GM12878 (cell line): ENCODE measurements at regions not wholly inside any gene's neighbourhood (a gene's known extent, or its start where the extent isn't known, plus 50 kb on each side); places are given as distances from the start of the nearest gene placed in this dataset.

ENCODE experiments used
- ATAC-seq: fragments of 200-7000 bp; cut with Tn5 transposase; 3 replicates; pipeline ENCODE4 v1.9.1; 2020; ENCODE audit warnings: mild to moderate bottlenecking, moderate library complexity
- BruUV-seq: library from RNA; stranded (reverse); fragments of 400-500 nt; replicated peaks from 2 replicates; lab custom pipeline; 2021; lab: Mats Ljungman, UMichigan
- CTCF ChIA-PET: fragments of 300-600 bp; sonication (Branson Sonifier 250); formaldehyde crosslinking; extraction: SDS; loops from one replicate; lab custom pipeline; 2021; ENCODE audit warnings: inconsistent platforms; lab: Yijun Ruan, JAX
- POLR2A ChIA-PET: fragments of 350-600 bp; formaldehyde crosslinking; extraction: SDS; loops from one replicate; lab custom pipeline; 2021; ENCODE audit warnings: inconsistent platforms; lab: Charles Lee
- RAD21 ChIA-PET: fragments of 300-600 bp; sonication (Branson Sonifier 250); formaldehyde crosslinking; loops from one replicate; lab custom pipeline; 2023; ENCODE audit warnings: antibody characterized with exemption; ENCODE audit not compliant: unreplicated experiment; lab: Charles Lee
- SMC1A ChIA-PET: fragments of 300-600 bp; sonication (Branson Sonifier 250); formaldehyde crosslinking; loops from one replicate; lab custom pipeline; 2023; ENCODE audit not compliant: unreplicated experiment, uncharacterized antibody; lab: Charles Lee
- DNase-seq: peaks from one replicate; pipeline ENCODE4 v3.0.0-alpha.2; 2011; ENCODE audit warnings: low read depth, low spot score
- FAIRE-seq: peaks from 3 replicates; lab custom pipeline; 2011; peaks lifted over from hg19 to GRCh38; lab: Jason Lieb, UNC
- H2AFZ ChIP-seq: 2 replicates; pipeline ENCODE4 v1.6.0; 2011; ENCODE audit warnings: low read depth, low read length, control low read depth; ENCODE audit not compliant: control insufficient read depth
- H3K27ac ChIP-seq: 2 replicates; pipeline ENCODE4 v1.5.1; 2011; ENCODE audit warnings: control low read depth; ENCODE audit not compliant: control insufficient read depth, insufficient read depth
- H3K27me3 ChIP-seq, 2 experiments: replicated peaks in 1 of 2; 2 replicates each; pipeline versions ENCODE4 v1.6.0 to v1.6.1; 2011; ENCODE audit warnings: low read length in 1 of 2; ENCODE audit not compliant: control insufficient read depth in 2 of 2, insufficient read depth in 2 of 2
- H3K36me3 ChIP-seq, 2 experiments: 2 replicates each; pipeline ENCODE4 v1.5.1; 2011; ENCODE audit warnings: low read length in 1 of 2; ENCODE audit not compliant: control insufficient read depth in 2 of 2, insufficient read depth in 2 of 2
- H3K4me1 ChIP-seq: 2 replicates; pipeline ENCODE4 v1.6.1; 2011; ENCODE audit warnings: mild to moderate bottlenecking, low read length, moderate library complexity, mixed read lengths; ENCODE audit not compliant: control insufficient read depth, insufficient read depth
- H3K4me2 ChIP-seq: 2 replicates; pipeline ENCODE4 v1.6.0; 2011; ENCODE audit warnings: control low read depth; ENCODE audit not compliant: control insufficient read depth, insufficient read depth
- H3K4me3 ChIP-seq: fragments of 200-600 bp; sonication (generic); 2 replicates; pipeline ENCODE4 v1.5.1; 2016
- H3K79me2 ChIP-seq: 2 replicates; pipeline ENCODE4 v1.6.0; 2011; ENCODE audit warnings: low read length; ENCODE audit not compliant: control insufficient read depth, insufficient read depth
- H3K9ac ChIP-seq: 2 replicates; pipeline ENCODE4 v1.8.0; 2011; ENCODE audit warnings: low read length, control low read depth, mixed read lengths; ENCODE audit not compliant: control insufficient read depth, insufficient read depth
- H3K9me3 ChIP-seq: replicated peaks from 3 replicates; pipeline ENCODE4 v1.5.1; 2011; ENCODE audit warnings: mild to moderate bottlenecking, low read length; ENCODE audit not compliant: control insufficient read depth, insufficient read depth
- H4K20me1 ChIP-seq: 2 replicates; pipeline ENCODE4 v1.6.0; 2011; ENCODE audit not compliant: control insufficient read depth, insufficient read depth
- BACH1 ChIP-seq: fragments of 450-650 bp; IDR thresholded peaks from 2 replicates; pipeline ENCODE4 v1.6.1; 2017; ENCODE audit warnings: mild to moderate bottlenecking, borderline replicate concordance
- CUX1 ChIP-seq: IDR thresholded peaks from 2 replicates; pipeline ENCODE4 v1.6.1; 2012; ENCODE audit warnings: improper control_type of control experiment, low read depth, low read length; ENCODE audit not compliant: insufficient replicate concordance
- ETV6 ChIP-seq, 2 experiments: fragments of 450-650 bp in 1 of 2; IDR thresholded peaks in 1 of 2; conservative IDR thresholded peaks in 1 of 2; 2 replicates each; pipeline ENCODE4 v1.6.1; 2014; ENCODE audit warnings: antibody characterized with exemption in 1 of 2, borderline replicate concordance in 1 of 2, low read depth in 1 of 2, mild to moderate bottlenecking in 1 of 2, moderate library complexity in 1 of 2
- LARP7 ChIP-seq: fragments of 450-650 bp; IDR thresholded peaks from 2 replicates; pipeline ENCODE4 v1.6.1; 2017; ENCODE audit warnings: mild to moderate bottlenecking
- NFXL1 ChIP-seq: fragments of 450-650 bp; IDR thresholded peaks from 2 replicates; pipeline ENCODE4 v1.6.1; 2017; ENCODE audit warnings: antibody characterized with exemption, mild to moderate bottlenecking, borderline replicate concordance
- PML ChIP-seq: IDR thresholded peaks from 2 replicates; pipeline ENCODE4 v1.6.1; 2012; ENCODE audit warnings: low read length, inconsistent platforms
- POLR2A ChIP-seq: IDR thresholded peaks from 2 replicates; pipeline ENCODE4 v1.6.1; 2011; ENCODE audit warnings: low read depth, mild to moderate bottlenecking, low read length
- STAT3 ChIP-seq: IDR thresholded peaks from 2 replicates; pipeline ENCODE4 v1.6.1; 2011; ENCODE audit warnings: low read depth, low read length, improper control_type of control experiment
- WGBS: methylation state at CpG from one replicate; pipeline ENCODE4 v1.1.6; 2016; ENCODE audit warnings: low lambda C conversion rate; ENCODE audit not compliant: insufficient replicate concordance, insufficient coverage; ENCODE audit errors: missing lambda C conversion rate; 5-methylcytosine and 5-hydroxymethylcytosine counted together
- in situ Hi-C: fragments of 300-500 bp; cut with MboI; formaldehyde crosslinking; loops from 9 replicates; pipeline ENCODE4 v1.14.3; 2018; ENCODE audit warnings: mixed read lengths
- intact Hi-C: fragments of 100-400 bp; cut with micrococcal nuclease; formaldehyde crosslinking; loops from one replicate; pipeline ENCODE4 v1.14.2; 2022; ENCODE audit not compliant: unreplicated experiment
- TF ChIP-seq, protein P1 (sequence below): IDR thresholded peaks from 2 replicates; pipeline ENCODE4 v1.6.1; 2012; ENCODE audit warnings: low read depth, low read length, improper control_type of control experiment
- TF ChIP-seq, protein P2 (sequence below): fragments of 150-350 bp; IDR thresholded peaks from 2 replicates; pipeline ENCODE4 v1.6.1; 2016; ENCODE audit warnings: low read depth, low read length
- TF ChIP-seq, protein P3 (sequence below): IDR thresholded peaks from 2 replicates; pipeline ENCODE4 v1.6.1; 2011; ENCODE audit warnings: low read depth, mild to moderate bottlenecking, low read length, moderate library complexity, borderline replicate concordance; ENCODE audit errors: extremely low read depth

DNA sequence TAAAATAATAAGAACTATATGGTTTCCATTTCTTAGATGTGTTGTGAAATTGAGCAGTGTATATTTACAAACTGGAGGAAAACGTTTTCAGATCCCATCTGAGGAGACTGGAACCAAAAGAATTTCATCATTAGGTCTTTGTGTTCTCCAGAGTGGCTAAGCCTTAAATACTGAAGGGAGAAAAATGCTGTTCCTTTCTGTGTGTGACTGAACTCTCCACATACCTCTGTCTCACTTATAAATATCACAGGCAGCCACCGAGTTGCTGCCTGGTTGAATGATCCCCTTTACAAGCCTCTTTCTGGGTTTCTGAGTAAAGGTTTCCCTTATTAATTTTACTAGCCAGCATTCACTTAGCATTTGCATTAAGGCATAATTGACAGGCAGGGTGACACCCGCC lies 913.9 kb upstream of the NR2F2 start (continued):
- no peak for TF ChIP-seq CUX1
- TF ChIP-seq, all 136 proteins: peak for 2

- Histone ChIP-seq H2AFZ (no peak overlapping the region), H3K4me3 (no peak overlapping the region), H4K20me1 (no peaks in the 10 kb centered on the region), H3K27me3 (no peaks in the 10 kb centered on the region), H3K27ac (no peak overlapping the region), H3K9me3 (no peaks in the 10 kb centered on the region; the same call in 2 of the 3 replicates), H3K36me3 (no peaks in the 10 kb centered on the region), H3K4me1 (no peaks in the 10 kb centered on the region), H3K4me2 (no peak overlapping the region), H3K79me2 (no peaks in the 10 kb centered on the region), H3K9ac (no peak overlapping the region)
- DNase-seq (no peak), ATAC-seq (no peak), FAIRE-seq (no peak)
- 76% methylated on average over 3 of the region's 3 CpGs for WGBS
- ChIA-PET POLR2A (no interaction called here), SMC1A (interaction anchor here (0.7 to 2.5 kb wide), 5 partner anchors 10 to 155 kb away, joined by 3 to 9 read pairs (median 4); no protein-coding TSS in a partner anchor), RAD21 (no interaction called here), CTCF (interaction anchor here (0.9 to 1.5 kb wide), 3 partner anchors 9 to 126 kb away, joined by 3 to 9 read pairs (median 3); no protein-coding TSS in a partner anchor)
- intact Hi-C loops (no loop called here), in situ Hi-C loops (no loop called here)
- BruUV-seq: no TSS peak
- TF ChIP-seq BACH1 (no peak), STAT3 (no peak), PML (no peak), ETV6 (conservative IDR thresholded peaks at IDR 0.05 in 1 of 2, IDR thresholded peaks at IDR 0.05 in 1 of 2; ENCODE audit: borderline replicate concordance in 1 of 2, low read depth in 1 of 2) (no peak), LARP7 (no peak), NFXL1 (no peak), POLR2A (no peak)
- TF ChIP-seq, protein P1, sequence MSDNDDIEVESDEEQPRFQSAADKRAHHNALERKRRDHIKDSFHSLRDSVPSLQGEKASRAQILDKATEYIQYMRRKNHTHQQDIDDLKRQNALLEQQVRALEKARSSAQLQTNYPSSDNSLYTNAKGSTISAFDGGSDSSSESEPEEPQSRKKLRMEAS: no peak
- TF ChIP-seq, protein P2, sequence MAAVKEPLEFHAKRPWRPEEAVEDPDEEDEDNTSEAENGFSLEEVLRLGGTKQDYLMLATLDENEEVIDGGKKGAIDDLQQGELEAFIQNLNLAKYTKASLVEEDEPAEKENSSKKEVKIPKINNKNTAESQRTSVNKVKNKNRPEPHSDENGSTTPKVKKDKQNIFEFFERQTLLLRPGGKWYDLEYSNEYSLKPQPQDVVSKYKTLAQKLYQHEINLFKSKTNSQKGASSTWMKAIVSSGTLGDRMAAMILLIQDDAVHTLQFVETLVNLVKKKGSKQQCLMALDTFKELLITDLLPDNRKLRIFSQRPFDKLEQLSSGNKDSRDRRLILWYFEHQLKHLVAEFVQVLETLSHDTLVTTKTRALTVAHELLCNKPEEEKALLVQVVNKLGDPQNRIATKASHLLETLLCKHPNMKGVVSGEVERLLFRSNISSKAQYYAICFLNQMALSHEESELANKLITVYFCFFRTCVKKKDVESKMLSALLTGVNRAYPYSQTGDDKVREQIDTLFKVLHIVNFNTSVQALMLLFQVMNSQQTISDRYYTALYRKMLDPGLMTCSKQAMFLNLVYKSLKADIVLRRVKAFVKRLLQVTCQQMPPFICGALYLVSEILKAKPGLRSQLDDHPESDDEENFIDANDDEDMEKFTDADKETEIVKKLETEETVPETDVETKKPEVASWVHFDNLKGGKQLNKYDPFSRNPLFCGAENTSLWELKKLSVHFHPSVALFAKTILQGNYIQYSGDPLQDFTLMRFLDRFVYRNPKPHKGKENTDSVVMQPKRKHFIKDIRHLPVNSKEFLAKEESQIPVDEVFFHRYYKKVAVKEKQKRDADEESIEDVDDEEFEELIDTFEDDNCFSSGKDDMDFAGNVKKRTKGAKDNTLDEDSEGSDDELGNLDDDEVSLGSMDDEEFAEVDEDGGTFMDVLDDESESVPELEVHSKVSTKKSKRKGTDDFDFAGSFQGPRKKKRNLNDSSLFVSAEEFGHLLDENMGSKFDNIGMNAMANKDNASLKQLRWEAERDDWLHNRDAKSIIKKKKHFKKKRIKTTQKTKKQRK: no peak
- TF ChIP-seq, protein P3, sequence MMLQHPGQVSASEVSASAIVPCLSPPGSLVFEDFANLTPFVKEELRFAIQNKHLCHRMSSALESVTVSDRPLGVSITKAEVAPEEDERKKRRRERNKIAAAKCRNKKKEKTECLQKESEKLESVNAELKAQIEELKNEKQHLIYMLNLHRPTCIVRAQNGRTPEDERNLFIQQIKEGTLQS: no peak
Measured at GRCh38 chr15:95417761-95418160, 912.7 kb upstream of the NR2F2 start.
